Peyer's patch (tissue), 4 donors: ENCODE measurements at regions not wholly inside any gene's neighbourhood (a gene's known extent, or its start where the extent isn't known, plus 50 kb on each side); places are given as distances from the start of the nearest gene placed in this dataset.
A peak's percentile ranks its signal among the peaks of the same experiment; 100 is the strongest.

ENCODE experiments used
- DNase-seq, 3 donors: peaks; one replicate each; pipeline ENCODE4 v3.0.0-alpha.2; 2017 to 2019
- H3K27ac ChIP-seq, 4 donors: fragments of 200-600 bp; sonication (generic); one replicate each; pipeline ENCODE4 v1.5.1; 2016 to 2019
- H3K27me3 ChIP-seq, 2 donors: fragments of 200-600 bp; sonication (generic); one replicate each; pipeline ENCODE4 v1.5.1; 2019
- H3K36me3 ChIP-seq, 3 donors: fragments of 200-600 bp; sonication (generic); one replicate each; pipeline ENCODE4 v1.5.1; 2016 to 2019
- H3K4me1 ChIP-seq, 4 donors: fragments of 200-600 bp; sonication (generic); one replicate each; pipeline ENCODE4 v1.5.1; 2016 to 2019
- H3K4me3 ChIP-seq, 4 donors: fragments of 200-600 bp; sonication (generic); 1 replicate in 3 of 4; 2 replicates in 1 of 4; pipeline ENCODE4 v1.5.1; 2016 to 2019; ENCODE audit warnings: mild to moderate bottlenecking in 1 of 4
- H3K9me3 ChIP-seq, 4 donors: fragments of 200-600 bp; sonication (generic); one replicate each; pipeline ENCODE4 v1.5.1; 2016 to 2019; ENCODE audit warnings: mild to moderate bottlenecking in 1 of 4
- POLR2A ChIP-seq, 2 donors: fragments of 450-650 bp; IDR thresholded peaks; one replicate each; pipeline ENCODE4 v1.5.1; 2017; ENCODE audit warnings: antibody characterized with exemption in 2 of 2, mild to moderate bottlenecking in 2 of 2, moderate library complexity in 2 of 2
- TF ChIP-seq, protein P1 (sequence below), 6 experiments: fragments of 450-650 bp in 4 of 6; fragments of 200-600 bp in 2 of 6; sonication (generic) in 1 of 6; IDR thresholded peaks; one replicate each; pipeline ENCODE4 v1.5.1; 2017 to 2019; ENCODE audit warnings: antibody characterized with exemption in 6 of 6, mild to moderate bottlenecking in 3 of 6, moderate library complexity in 1 of 6

DNA sequence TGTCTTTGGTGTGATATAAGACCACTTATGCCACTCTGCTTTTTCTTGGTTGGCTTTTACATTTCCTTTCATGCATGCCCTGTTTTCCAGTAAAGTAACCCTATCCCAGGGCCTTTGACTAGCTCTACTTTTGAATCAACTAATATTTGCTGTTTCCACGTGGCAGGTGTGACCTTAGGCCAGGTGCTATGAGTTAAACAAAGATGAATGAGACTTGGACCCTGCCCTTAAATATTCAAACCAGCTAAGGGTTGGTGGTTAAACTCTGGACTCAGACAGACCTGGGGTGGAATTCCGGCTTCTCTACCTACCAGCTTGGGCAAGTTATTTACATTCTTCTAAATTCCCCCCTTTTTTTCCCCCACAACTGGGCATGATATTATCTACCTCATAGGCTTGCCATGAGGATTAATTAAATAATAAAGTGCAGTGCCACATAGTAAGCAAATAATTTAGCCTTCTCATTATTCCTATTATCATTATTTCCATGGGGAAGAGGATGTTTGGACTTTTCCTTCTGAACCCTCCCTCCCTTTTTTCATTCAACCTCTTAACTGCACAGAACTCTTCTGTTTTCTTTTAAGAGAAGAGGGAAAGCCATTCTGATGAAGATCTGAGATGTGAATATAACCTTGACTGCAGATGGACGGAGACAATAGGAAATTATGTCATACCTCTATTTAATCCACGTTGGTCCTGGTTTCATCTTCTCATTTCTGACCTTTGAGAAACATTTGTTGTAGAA lies 143.6 kb upstream of the TNFAIP3 start:
- Histone ChIP-seq H3K27me3 (no peaks in the 10 kb centered on the region), H3K4me3 (no peak overlapping the region), H3K4me1 (no peaks in the 10 kb centered on the region), H3K36me3 (no peaks in the 10 kb centered on the region), H3K9me3 (no peaks in the 10 kb centered on the region), H3K27ac (peak overlapping the region in 1 of 4 donors; percentile 56)
- peak in 1 of 3 donors; percentile 74 for DNase-seq
- no peak for TF ChIP-seq POLR2A (IDR thresholded peaks at IDR 0.05)
- TF ChIP-seq, protein P1, sequence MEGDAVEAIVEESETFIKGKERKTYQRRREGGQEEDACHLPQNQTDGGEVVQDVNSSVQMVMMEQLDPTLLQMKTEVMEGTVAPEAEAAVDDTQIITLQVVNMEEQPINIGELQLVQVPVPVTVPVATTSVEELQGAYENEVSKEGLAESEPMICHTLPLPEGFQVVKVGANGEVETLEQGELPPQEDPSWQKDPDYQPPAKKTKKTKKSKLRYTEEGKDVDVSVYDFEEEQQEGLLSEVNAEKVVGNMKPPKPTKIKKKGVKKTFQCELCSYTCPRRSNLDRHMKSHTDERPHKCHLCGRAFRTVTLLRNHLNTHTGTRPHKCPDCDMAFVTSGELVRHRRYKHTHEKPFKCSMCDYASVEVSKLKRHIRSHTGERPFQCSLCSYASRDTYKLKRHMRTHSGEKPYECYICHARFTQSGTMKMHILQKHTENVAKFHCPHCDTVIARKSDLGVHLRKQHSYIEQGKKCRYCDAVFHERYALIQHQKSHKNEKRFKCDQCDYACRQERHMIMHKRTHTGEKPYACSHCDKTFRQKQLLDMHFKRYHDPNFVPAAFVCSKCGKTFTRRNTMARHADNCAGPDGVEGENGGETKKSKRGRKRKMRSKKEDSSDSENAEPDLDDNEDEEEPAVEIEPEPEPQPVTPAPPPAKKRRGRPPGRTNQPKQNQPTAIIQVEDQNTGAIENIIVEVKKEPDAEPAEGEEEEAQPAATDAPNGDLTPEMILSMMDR (IDR thresholded peaks at IDR 0.05), result no peak

DNA sequence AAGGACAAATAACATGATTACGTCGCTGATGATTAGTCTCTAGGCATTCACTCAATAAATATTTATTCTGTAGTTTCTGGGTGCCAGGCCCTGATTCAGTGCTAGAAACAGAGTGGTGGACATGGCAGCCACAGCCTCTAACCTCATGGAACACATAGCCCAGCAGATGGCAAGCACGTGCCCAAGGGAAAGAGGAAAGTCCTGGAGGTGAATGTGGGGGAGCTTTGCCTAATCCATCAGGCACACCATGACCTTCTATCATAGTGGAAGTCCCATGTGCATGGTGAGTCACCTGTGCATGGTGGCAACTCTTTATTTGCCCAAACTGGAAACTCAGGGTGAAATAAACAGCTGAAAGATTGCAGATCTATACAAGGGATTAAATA lies 143.0 kb upstream of the TNFAIP3 start:
- no peak for DNase-seq
- no peaks in the 10 kb centered on the region for H3K36me3 ChIP-seq
- H3K9me3 ChIP-seq, result no peaks in the 10 kb centered on the region
- H3K27me3 ChIP-seq, result no peaks in the 10 kb centered on the region
- TF ChIP-seq, protein P1 (IDR thresholded peaks at IDR 0.05), result no peak
- TF ChIP-seq POLR2A (IDR thresholded peaks at IDR 0.05), result no peak
- no peak overlapping the region for H3K4me3 ChIP-seq
- H3K27ac ChIP-seq, result peak overlapping the region in 1 of 4 donors; percentile 56
- no peaks in the 10 kb centered on the region for H3K4me1 ChIP-seq

DNA sequence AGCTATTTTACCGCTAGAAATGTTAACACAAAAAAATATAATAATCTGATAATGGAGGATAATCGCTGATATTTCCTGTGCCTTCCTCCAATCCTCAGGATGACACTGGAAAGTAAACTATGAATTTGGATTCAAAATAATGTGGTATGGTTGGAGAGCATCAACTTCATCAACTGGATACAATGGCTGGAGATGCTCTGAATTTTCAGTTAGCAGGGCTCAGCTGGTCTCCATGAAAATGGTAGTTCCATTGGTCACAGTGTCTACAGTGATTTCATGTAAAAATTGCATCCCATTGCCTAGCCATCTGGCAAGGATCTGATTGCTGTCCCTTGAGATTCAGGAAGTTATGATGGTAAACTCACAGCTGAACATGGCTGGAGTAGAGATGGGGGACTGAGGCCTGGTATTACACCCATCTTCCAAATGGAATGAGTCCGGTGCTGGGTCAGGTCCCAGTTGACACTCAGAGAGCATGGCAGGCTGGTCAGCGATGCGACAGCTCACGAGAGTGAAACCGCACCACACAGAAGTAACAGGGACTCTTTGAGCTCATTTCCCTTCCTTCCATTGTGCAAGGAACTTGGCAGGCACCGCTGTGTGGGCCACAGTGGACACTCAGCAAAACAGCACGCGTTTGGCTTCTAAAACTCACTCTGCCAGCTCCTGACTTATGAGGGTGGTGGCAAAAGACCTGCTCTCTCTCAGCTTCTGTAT lies 142.4 kb upstream of the TNFAIP3 start:
- Histone ChIP-seq H3K9me3 (no peaks in the 10 kb centered on the region), H3K4me3 (no peak overlapping the region), H3K27me3 (no peaks in the 10 kb centered on the region), H3K27ac (no peak overlapping the region), H3K4me1 (no peaks in the 10 kb centered on the region), H3K36me3 (no peaks in the 10 kb centered on the region)
- no peak for DNase-seq
- no peak for TF ChIP-seq POLR2A (IDR thresholded peaks at IDR 0.05)
- TF ChIP-seq, protein P1 (IDR thresholded peaks at IDR 0.05), result no peak

DNA sequence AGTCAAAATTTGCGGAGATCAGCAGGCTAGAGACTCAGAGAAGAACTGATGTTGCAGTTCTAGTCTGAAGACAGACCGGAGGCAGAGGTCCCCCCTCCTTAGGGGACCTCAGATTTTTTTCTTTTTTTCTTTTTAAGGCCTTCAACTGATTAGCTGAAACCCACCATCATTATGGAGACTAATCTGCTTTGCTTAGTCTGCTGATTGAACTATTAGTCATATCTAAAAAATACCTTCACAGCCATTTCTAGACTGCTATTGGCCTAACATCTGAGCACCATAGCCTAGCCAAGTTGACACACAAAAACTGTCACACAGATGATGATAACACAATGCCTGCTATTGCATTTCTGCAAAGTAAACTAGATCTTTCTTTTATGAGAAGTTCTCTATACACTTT lies 141.1 kb upstream of the TNFAIP3 start:
- Histone ChIP-seq H3K27ac (no peak overlapping the region), H3K4me3 (no peak overlapping the region), H3K27me3 (no peaks in the 10 kb centered on the region), H3K9me3 (no peaks in the 10 kb centered on the region), H3K4me1 (no peaks in the 10 kb centered on the region), H3K36me3 (no peaks in the 10 kb centered on the region)
- no peak for DNase-seq
- no peak for TF ChIP-seq POLR2A (IDR thresholded peaks at IDR 0.05)
- TF ChIP-seq, protein P1 (IDR thresholded peaks at IDR 0.05), result no peak

DNA sequence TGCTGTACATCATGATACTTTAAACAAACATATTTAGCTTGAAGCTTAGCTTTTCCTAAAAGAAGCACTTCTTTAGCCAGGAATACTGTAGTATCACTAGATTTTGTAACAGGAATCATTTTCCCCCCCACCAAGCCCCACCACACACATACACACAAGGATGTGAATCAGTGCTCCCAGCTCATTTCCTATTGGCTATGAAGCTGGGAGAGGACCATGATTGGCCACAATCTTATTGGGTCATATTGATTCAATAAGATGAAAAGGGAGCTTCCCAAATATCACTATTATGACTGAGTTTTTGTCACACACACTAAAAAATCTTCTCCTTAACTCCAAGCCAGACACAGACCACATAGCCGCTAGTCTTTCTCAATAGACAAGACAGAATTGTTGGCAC lies 140.5 kb upstream of the TNFAIP3 start:
- TF ChIP-seq, protein P1 (IDR thresholded peaks at IDR 0.05), result no peak
- TF ChIP-seq POLR2A (IDR thresholded peaks at IDR 0.05), result no peak
- Histone ChIP-seq H3K36me3 (no peaks in the 10 kb centered on the region), H3K27me3 (no peaks in the 10 kb centered on the region), H3K4me1 (no peaks in the 10 kb centered on the region), H3K27ac (no peak overlapping the region), H3K4me3 (no peak overlapping the region), H3K9me3 (no peaks in the 10 kb centered on the region)
- DNase-seq, result no peak
